Fibroblast of peridontal ligament (primary cell): ENCODE measurements at regions not wholly inside any gene's neighbourhood (a gene's known extent, or its start where the extent isn't known, plus 50 kb on each side); places are given as distances from the start of the nearest gene placed in this dataset.

Experiments used
- DNase-seq: peaks from one replicate; pipeline ENCODE4 v3.0.0-alpha.2; 2010; ENCODE audit errors: extremely low read depth

DNA sequence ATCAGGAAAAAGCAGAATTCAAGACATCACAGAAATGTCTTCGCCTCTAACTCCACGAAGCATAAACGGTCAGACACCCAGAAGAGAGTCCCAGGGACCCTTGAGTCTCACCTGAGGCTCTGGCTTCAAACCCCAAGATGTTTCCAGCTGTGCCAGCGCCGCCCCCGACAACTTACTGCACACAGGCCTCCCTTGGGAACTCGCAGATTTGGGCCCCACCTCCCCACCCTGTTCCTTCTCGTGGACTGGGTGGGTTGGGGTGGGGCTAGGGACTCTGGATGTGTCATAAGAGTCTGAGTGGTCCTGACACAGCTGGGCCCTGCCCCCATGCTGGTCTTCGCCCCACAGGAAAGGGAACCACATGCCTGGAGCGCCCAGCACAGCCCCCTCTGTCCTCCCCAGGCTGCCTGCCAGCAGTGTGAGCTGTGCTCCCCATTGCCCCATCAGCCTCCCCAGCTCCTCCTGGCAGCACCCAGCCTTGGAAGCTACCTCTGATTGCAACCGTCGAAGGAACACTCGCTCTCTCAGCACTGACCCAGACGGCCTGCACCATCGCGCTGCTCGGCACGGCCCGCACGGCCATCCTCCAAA is 147.5 kb downstream of the CRYBB2 start:
- DNase-seq, result no peak

DNA sequence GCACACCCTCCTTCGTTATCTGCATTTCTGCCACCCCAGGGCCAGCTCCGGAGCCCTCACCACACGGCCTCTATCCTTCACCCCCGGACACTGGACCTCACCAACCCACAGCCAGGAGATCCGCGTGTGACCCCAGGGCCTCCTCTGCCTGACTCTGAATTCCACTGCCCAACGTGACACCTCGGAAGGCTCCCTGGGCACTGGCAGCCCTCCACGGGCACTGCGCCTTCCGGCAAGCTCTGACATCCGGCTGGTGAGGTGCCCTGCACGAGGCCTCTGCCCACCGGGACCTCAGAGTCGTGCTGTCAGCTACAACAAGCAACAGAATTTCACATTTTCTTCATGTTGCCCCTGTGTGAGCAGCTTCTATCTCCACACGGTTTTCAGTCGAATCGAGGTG is 148.3 kb downstream of the CRYBB2 start:
- DNase-seq, result no peak

DNA sequence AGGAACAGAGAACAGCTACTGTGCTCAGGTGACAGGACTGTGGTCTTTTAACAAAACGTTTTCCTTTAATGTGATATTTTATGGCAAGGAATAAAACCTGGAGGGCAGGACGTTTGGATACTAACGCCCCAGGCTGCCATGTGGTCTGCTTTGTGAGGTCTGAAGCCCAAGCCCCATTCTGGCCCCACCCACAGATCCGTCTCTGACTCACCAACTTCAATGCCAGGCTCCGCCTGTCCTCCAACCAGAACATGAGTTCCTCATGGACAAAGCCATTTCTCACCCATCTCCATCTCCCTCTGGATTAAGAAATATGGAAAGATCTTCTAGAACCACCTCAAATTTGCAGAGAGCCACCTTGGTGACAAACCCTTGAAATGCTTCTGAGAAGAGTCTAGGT is 148.8 kb downstream of the CRYBB2 start:
- peak; percentile 57 for DNase-seq

DNA sequence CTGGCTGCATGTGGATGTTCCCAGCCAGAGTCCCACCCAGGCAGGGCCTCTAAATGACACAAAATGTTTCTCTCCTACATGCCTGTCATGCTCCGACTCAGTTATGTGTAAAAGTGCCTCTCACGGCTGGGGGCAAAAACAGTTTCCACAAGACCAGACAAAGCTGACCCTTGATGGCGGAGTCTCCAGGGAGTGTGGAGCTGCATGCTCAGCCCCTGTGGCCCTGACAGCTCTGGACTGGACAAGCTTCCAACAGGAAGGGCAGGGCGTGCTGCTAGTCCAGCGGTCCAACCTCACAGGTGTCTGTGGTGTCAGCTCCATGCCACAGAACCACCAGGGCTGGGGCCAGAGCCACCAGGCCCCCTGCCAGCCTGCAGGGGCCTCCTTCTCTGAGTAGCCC is 149.6 kb downstream of the CRYBB2 start:
- DNase-seq, result no peak

DNA sequence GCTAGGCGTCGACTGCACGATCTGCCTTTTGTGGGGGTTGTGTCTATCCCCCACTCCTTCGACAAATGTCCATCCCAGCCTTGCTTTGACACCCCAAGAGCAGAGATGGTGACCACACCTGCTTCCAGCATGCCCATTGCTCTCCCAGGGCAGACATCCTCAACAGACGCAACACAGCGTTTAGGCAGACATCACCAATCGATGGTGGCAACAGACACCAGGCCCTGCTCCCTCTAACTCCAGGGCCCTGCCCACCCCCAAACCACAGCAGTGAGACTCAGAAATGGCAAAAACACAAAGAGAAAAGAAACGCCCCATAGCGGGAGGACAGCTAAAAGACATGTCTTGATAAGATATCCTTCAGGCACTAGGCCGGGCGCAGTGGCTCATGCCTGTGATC is 150.9 kb downstream of the CRYBB2 start:
- no peak for DNase-seq

GRCh38 chr22:25372000-25372595 is 152.7 kb downstream of the CRYBB2 start:
- DNase-seq, result no peak

- DNase-seq, result no peak
Observed at GRCh38 chr22:25373961-25374360, 154.5 kb downstream of the CRYBB2 start.

- DNase-seq, result no peak
Observed at GRCh38 chr22:25374869-25375268, 155.4 kb downstream of the CRYBB2 start.

- DNase-seq, result no peak
Observed at GRCh38 chr22:25375683-25376082, 156.2 kb downstream of the CRYBB2 start.

- DNase-seq, result no peak
Observed at GRCh38 chr22:25377699-25378098, 158.3 kb downstream of the CRYBB2 start.

GRCh38 chr22:25380122-25380747 is 160.8 kb downstream of the CRYBB2 start:
- no peak for DNase-seq

GRCh38 chr22:25382762-25383161 is 163.3 kb downstream of the CRYBB2 start:
- DNase-seq, result no peak

GRCh38 chr22:25383278-25383820 is 163.9 kb downstream of the CRYBB2 start:
- no peak for DNase-seq

DNA sequence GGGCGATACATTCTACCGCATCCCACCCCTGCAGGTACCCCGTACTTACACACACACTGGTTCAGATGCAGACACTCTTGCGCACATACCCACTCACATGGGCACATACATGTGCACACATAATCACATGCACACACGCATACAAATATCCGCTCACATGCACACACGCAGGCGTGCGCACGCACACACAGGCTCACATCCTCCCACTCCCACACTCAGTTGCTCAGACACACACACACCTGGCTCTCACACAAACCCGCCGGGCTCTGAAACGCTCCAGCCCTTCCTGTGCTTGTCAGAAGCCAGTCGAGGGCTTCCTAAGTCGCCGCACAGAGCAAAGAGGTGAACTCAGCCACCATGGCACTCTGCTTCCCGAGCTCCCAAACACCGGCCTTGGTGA is 164.5 kb downstream of the CRYBB2 start:
- DNase-seq, result no peak

GRCh38 chr22:25386538-25386884 is 167.1 kb downstream of the CRYBB2 start:
- no peak for DNase-seq

DNA sequence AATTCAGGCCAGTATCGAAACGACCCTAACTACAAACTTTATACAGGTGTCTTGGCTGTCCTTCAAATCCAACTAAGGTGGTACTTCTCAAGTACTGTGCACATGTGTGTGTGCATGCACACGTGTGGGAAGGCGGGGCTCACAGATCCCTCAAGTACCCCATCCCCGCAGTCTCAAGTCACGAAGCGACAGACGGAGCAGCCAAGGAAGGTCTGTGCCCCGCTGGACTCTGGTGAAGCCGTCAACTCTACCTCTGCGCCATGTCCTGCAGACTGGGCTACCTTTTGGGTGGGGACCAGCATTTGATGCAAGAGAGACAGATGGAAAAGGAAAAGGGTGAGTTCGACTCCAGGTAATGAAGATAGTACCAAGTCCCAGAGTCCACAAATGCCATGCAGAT is 169.0 kb downstream of the CRYBB2 start:
- DNase-seq, result no peak

GRCh38 chr22:25388866-25389540 is 169.6 kb downstream of the CRYBB2 start:
- no peak for DNase-seq

DNA sequence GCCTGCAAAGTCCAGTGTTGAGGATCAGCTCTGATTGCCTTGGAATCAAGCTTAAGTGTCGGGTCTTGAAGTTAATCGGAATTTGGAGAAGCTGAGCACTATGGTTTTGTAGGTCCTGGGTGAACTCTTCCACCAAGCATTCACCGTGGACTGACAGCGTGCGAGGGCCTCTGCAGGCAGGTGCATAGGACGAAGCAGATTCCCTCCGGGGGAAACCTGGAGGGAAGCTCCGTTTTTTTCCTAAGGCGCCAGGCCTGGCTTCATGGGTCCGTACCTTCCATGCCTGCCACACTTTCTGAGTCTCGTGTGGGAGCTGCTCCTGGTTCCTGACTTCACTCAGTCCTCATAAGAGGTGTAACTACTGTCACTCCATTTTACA is 170.1 kb downstream of the CRYBB2 start:
- no peak for DNase-seq

DNA sequence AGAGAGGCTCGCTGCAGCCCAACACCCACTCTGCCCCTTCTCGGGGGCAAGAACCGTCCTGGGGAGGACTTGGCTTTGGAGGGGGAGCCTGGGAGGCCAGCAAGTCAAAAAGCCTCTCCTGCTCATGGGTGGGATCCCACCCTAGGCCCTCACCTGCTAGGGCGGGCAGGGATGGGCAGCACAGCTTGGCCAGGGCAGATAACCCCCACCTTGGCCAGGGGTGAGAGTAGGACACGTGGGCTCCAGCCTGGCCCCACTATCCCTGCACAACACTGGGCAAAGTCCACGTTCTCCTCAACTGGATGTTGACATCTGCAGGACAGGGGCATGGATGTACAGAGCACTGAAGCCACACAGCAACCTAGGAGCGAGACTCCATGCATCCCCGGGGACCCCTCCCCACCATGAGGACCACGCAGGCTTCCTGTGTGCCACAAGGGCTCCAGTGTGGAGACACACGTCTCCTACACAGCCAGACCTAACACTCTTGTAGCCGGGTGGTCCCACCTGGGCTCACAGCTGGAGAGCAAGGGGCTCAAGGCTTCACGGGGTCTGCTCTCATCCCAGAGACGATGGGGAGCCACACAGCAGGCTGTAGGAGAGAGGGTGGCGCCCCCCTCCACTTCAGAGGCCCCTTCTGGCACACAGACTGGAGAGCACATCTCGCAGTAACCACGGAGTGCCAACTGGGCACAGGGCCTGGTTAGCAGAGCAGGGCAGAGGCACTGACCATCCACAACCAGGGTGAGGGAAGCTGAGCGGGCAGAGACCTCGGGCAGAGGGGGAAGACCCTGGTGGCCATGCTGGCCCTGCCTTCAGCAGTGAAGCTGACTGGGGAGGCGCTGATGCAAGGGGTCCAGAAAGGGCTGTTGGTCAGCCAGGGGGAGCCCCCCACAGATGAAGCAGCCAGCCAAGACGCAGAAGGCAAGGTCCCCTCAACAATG is 171.1 kb downstream of the CRYBB2 start:
- DNase-seq, result no peak

DNA sequence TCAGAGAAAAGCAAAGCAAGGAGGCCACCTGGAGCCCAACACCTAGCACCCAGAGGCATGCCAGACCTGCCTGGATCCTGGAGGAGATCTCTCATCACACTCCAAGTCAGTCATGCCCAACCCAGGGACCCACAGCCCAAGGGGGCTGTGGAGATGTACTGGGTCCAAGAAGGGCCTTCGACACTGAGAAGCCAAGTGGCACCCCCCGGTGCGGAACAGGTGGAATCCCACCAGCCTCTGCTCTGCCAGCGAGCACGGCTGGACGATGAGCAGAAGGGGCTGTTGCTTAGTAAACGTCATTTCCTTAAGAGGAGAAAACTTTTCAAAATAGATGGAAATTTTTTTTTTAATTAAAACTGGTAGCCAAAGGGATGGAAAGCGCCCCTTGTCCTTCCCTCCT is 171.9 kb upstream of the GRK3 start:
- no peak for DNase-seq

- DNase-seq, result no peak
Observed at GRCh38 chr22:25393121-25393805, 171.2 kb upstream of the GRK3 start.
